ENCODE measurements at regions not wholly inside any gene's neighbourhood (a gene's known extent, or its start where the extent isn't known, plus 50 kb on each side); places are given as distances from the start of the nearest gene placed in this dataset.

GRCh38 chr13:60214213-60215055 lies 50.7 kb upstream of the DIAPH3 start:
- Mint-ChIP-seq H3K4me1 (no peaks in the 10 kb centered on the region), H3K4me3 (no peak overlapping the region), H3K36me3 (ENCODE audit: low read depth) (no peaks in the 10 kb centered on the region), H3K9me3 (no peaks in the 10 kb centered on the region), H3K27ac (ENCODE audit: unreplicated experiment) (no peak overlapping the region), H3K27me3 (ENCODE audit: low read depth) (peaks cover 2% of the 10 kb centered on the region)
- DNase-seq (ENCODE audit: low read depth, low spot score) = no peak
- TF ChIP-seq, protein P1, sequence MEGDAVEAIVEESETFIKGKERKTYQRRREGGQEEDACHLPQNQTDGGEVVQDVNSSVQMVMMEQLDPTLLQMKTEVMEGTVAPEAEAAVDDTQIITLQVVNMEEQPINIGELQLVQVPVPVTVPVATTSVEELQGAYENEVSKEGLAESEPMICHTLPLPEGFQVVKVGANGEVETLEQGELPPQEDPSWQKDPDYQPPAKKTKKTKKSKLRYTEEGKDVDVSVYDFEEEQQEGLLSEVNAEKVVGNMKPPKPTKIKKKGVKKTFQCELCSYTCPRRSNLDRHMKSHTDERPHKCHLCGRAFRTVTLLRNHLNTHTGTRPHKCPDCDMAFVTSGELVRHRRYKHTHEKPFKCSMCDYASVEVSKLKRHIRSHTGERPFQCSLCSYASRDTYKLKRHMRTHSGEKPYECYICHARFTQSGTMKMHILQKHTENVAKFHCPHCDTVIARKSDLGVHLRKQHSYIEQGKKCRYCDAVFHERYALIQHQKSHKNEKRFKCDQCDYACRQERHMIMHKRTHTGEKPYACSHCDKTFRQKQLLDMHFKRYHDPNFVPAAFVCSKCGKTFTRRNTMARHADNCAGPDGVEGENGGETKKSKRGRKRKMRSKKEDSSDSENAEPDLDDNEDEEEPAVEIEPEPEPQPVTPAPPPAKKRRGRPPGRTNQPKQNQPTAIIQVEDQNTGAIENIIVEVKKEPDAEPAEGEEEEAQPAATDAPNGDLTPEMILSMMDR (conservative IDR thresholded peaks at IDR 0.05) = no peak

DNA sequence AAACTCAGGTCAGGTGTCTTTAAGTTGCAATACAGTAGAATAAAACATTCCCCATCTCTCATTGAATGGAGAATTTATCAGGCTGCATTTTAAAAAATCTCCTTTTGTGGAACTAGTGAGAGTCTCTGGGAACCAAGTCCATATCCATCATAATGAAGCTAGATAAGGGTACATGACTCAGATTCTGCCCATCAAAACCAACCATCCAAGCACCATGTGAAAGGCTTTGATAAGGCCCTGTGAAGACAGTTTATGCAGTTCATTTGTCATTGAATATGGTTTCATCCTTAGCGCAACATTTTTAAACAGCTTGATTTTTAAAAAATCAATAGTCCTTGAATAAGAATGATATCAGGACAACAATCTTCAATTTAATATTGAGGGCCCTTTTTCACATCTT lies 56.3 kb upstream of the DIAPH3 start:
- no peak overlapping the region for H3K27ac Mint-ChIP-seq (ENCODE audit: unreplicated experiment)
- no peaks in the 10 kb centered on the region for H3K4me1 Mint-ChIP-seq
- no peaks in the 10 kb centered on the region for H3K9me3 Mint-ChIP-seq
- TF ChIP-seq, protein P1 (conservative IDR thresholded peaks at IDR 0.05) = no peak
- H3K27me3 Mint-ChIP-seq (ENCODE audit: low read depth) = peaks cover 2% of the 10 kb centered on the region
- no peaks in the 10 kb centered on the region for H3K36me3 Mint-ChIP-seq (ENCODE audit: low read depth)
- DNase-seq (ENCODE audit: low read depth, low spot score) = no peak
- H3K4me3 Mint-ChIP-seq = no peak overlapping the region

- no peak for DNase-seq (ENCODE audit: low read depth, low spot score)
- Mint-ChIP-seq H3K4me3 (no peak overlapping the region), H3K9me3 (no peaks in the 10 kb centered on the region), H3K27ac (ENCODE audit: unreplicated experiment) (no peak overlapping the region), H3K4me1 (no peaks in the 10 kb centered on the region), H3K27me3 (ENCODE audit: low read depth) (no peaks in the 10 kb centered on the region), H3K36me3 (ENCODE audit: low read depth) (no peaks in the 10 kb centered on the region)
- TF ChIP-seq, protein P1 (conservative IDR thresholded peaks at IDR 0.05) = no peak
These were observed 57.9 kb upstream of the DIAPH3 start for GRCh38 chr13:60221581-60221980.

DNA sequence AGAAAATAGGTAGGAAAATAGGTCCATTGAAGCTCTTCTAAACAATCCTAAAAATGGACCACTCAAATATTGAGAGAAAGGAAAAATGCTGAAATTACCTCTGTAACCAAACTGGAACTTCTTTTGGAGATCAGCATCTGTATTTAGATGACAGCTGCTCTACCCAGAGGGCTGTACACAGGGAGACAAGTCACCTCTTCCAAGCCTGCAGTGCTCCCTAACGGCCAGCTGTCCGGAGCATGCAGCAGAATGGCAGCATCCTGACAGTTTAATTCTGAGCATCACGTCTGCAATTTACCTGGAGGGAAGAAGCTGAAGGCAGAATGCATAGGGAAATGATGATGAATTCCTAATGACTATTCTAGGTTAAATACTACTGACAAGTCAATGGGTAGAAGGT lies 62.8 kb upstream of the DIAPH3 start:
- no peaks in the 10 kb centered on the region for H3K27me3 Mint-ChIP-seq (ENCODE audit: low read depth)
- H3K4me3 Mint-ChIP-seq = no peak overlapping the region
- H3K4me1 Mint-ChIP-seq = no peaks in the 10 kb centered on the region
- H3K27ac Mint-ChIP-seq (ENCODE audit: unreplicated experiment) = no peak overlapping the region
- no peak for DNase-seq (ENCODE audit: low read depth, low spot score)
- no peaks in the 10 kb centered on the region for H3K9me3 Mint-ChIP-seq
- TF ChIP-seq, protein P1 (conservative IDR thresholded peaks at IDR 0.05) = peak; percentile 46
- H3K36me3 Mint-ChIP-seq (ENCODE audit: low read depth) = no peaks in the 10 kb centered on the region

- H3K27me3 Mint-ChIP-seq (ENCODE audit: low read depth) = no peaks in the 10 kb centered on the region
- no peak overlapping the region for H3K27ac Mint-ChIP-seq (ENCODE audit: unreplicated experiment)
- H3K4me1 Mint-ChIP-seq = no peaks in the 10 kb centered on the region
- H3K4me3 Mint-ChIP-seq = no peak overlapping the region
- H3K9me3 Mint-ChIP-seq = no peaks in the 10 kb centered on the region
- H3K36me3 Mint-ChIP-seq (ENCODE audit: low read depth) = no peaks in the 10 kb centered on the region
- no peak for DNase-seq (ENCODE audit: low read depth, low spot score)
- TF ChIP-seq, protein P1 (conservative IDR thresholded peaks at IDR 0.05) = no peak
These were observed 63.4 kb upstream of the DIAPH3 start for GRCh38 chr13:60227158-60227557.

Measured in neural crest cell (in vitro differentiated cells).